Renal cortex interstitium (tissue), 11 donors: ENCODE measurements at regions not wholly inside any gene's neighbourhood (a gene's known extent, or its start where the extent isn't known, plus 50 kb on each side); places are given as distances from the start of the nearest gene placed in this dataset.

Experiments
- DNase-seq, 11 donors: peaks; one replicate each; pipeline ENCODE4 v3.0.0-alpha.2; 2013; ENCODE audit warnings: low read depth in 9 of 11, low spot score in 4 of 11; ENCODE audit errors: extremely low read depth in 1 of 11

DNA sequence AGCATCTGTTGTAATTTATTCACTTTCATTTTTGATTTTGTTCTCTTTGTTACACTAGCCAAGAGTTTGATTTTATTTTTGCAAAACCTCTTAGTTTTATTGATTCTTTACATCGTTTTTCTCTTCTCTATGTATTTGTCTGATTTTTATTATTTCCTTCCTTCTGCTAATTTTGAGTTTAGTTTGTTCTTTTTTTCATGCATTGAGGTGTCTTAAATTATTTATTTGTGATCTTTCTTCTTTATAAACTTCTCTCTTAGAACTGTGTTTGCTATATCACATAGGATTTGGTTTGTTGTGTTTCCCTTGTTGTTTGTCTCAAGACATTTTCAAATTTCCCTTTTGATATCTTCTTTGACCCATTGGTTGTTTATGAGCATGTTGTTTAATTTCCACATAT is 51.7 kb upstream of the NFKBIA start:
- no peak for DNase-seq

DNA sequence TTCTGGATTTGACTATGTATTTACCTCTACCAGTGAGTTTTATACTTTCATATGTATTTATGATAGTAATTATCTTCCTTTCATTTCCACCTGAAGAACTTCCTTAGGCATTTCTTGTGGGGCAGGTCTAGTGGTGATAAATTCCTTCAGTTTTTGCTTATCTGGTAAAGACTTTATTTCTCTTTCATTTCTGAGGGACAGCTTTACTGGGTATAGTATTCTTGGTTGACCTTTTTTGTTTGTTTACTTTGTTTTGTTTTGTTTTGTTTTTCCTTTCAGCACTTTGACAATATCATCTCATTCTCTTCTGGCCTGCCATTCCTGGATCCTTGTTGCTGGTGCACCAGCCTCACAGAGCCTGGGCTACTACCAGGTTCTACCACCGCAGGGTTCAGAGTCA is 53.9 kb upstream of the NFKBIA start:
- no peak for DNase-seq

DNA sequence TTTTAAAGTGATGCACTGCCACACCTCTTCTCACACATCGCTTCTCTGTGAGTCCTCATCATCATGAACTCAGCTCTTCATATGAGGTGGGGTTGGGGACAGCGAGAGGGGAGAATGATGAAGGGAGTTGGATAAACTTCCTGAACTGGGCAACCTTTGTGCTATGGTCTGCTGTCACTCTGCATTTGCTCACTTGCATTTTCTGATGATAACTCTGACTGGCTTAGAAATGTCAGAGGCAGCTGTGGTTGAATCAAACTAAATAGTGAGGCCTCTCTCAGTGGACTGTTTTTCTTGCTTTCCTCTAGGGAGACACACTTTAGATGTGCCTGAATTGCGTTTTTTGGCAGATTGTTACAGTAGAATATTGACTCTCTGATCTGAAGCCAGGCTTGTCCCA is 55.2 kb upstream of the NFKBIA start:
- DNase-seq: no peak

DNA sequence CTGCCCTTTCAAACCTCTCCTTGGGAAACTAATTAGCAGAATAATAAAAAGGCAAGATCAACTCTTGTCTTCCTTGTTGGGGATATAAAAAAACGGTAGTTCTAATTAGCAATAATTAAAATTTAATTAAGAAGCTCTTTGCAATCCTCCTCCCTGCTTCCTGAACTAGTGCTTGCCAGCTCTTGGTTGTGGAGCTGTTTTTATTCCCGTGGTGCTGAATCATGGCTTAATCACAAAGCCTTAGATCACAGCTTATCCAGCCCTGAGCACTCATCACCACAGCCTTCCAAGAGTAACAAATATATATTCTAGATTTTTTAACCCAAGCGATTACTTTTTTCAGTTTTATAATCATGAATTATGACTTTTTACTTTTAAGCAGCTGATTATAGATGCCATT is 63.2 kb upstream of the INSM2 start:
- peak in 6 of 11 donors; percentile 2 to 11 (median 8) for DNase-seq

DNA sequence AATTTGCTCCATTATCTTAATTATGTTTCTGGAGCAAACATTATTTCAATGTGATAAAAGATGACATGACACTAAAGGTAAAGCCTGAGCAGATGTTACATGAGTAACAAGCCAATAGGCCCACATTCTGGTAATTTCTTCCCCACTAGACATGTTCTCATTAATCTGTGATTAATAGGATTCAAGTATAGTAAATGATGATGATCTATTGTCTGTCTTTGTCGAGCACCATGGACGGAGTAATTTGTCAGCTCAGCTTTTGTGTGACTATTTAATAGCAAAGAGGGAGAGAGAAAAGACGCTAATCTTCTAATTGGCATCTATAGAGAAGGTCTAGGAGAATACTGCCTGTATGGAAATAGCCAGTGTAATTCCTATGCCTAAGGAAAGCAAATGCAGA is 62.2 kb upstream of the INSM2 start:
- DNase-seq: no peak

DNA sequence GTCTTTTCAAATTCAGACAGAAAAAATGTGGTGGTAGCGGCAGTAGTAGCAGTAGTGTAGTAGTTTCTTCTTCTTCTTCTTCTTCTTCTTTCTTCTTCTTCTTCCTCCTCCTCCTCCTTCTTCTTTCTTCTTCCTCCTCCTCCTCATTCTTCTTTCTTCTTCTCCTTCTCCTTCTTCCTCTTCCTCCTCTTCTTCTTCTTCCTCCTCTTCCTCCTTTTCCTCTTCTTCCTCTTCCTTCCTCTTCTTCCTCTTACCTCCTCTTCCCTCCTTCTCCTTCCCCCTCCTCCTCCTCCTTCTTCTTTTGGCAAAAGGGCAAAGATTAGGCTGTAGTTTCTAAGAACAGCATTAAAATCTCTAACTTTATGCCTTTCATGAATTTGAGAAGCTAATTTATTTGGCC is 59.6 kb upstream of the INSM2 start:
- DNase-seq: no peak

GRCh38 chr14:35480119-35480769 is 53.7 kb upstream of the INSM2 start:
- DNase-seq: no peak

GRCh38 chr14:35482994-35483515 is 50.9 kb upstream of the INSM2 start:
- no peak for DNase-seq
